NB4 (cell line): ENCODE measurements at regions not wholly inside any gene's neighbourhood (a gene's known extent, or its start where the extent isn't known, plus 50 kb on each side); places are given as distances from the start of the nearest gene placed in this dataset.

Experiments
- POLR2A ChIP-seq: IDR thresholded peaks from 2 replicates; pipeline ENCODE4 v1.6.1; 2011; ENCODE audit warnings: mild to moderate bottlenecking; ENCODE audit not compliant: insufficient read length; ENCODE audit errors: extremely low read depth
- TF ChIP-seq, protein P1 (sequence below): IDR thresholded peaks from 2 replicates; pipeline ENCODE4 v1.6.1; 2011; ENCODE audit warnings: low read depth, low read length

DNA sequence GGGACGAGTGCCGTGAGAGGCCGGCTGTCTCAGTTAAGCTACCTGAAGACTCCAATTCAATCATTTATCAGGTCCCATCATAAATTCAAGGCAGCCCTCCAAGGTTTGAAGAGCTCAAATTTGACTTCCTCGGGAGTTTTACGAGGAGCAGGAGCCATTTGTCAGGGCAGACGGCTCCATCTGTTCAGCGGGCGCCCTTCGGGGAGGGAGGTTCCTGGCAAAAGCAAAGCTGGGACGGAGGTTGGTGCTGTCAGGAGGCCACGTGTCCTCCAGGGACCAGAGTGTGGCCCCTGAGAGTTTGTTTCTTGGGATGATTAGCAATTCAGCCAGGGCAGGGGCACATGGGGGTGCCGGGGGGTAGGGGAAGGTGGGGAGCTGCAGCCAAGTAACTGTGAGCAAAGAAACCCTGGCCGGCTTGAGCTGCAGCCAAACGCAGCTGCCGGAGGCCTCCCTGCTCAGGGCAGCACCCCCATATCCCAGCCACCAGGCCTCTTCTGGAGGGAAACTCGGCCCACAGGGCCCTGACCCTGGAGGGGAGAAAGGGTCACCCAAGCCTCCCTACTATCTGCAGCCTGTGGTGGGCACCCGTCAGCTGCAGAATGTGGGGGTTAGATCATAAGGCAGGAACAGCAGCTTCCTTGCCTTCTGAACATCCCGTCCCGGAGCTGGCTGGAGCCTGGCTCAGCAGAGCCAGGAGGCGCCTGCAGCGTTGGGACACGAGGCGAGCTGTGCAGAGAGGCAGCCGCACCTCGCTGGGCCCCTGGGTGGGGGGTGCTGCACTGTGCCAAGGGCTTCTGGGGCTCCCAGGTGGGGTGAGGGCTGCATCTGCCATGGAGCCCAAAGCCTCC is 63.6 kb upstream of the GATA5 start:
- TF ChIP-seq, protein P1, sequence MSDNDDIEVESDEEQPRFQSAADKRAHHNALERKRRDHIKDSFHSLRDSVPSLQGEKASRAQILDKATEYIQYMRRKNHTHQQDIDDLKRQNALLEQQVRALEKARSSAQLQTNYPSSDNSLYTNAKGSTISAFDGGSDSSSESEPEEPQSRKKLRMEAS = no peak
- no peak for TF ChIP-seq POLR2A
